ENCODE measurements at regions not wholly inside any gene's neighbourhood (a gene's known extent, or its start where the extent isn't known, plus 50 kb on each side); places are given as distances from the start of the nearest gene placed in this dataset.

- Mint-ChIP-seq H3K9me3 (no peaks in the 10 kb centered on the region), H3K4me1 (peaks cover 10% of the 10 kb centered on the region), H3K36me3 (no peaks in the 10 kb centered on the region), H3K4me3 (no peak overlapping the region), H3K27ac (no peak overlapping the region), H3K27me3 (ENCODE audit: insufficient read depth, low read depth) (peaks cover 5% of the 10 kb centered on the region)
- Histone ChIP-seq H3K27me3 (no peaks in the 10 kb centered on the region), H3F3A (ENCODE audit: low read depth) (no peaks in the 10 kb centered on the region), H3K79me2 (ENCODE audit: low read depth) (no peaks in the 10 kb centered on the region), H3K4me3 (no peak overlapping the region), H2AFZ (replicated peaks) (no peak overlapping the region), H3K4me2 (no peak overlapping the region), H4K20me1 (ENCODE audit: low read depth) (no peaks in the 10 kb centered on the region), H3K36me3 (no peaks in the 10 kb centered on the region), H3K4me1 (no peaks in the 10 kb centered on the region), H3K9me3 (ENCODE audit: low read depth) (no peaks in the 10 kb centered on the region), H3K27ac (no peak overlapping the region), H3K9ac (no peak overlapping the region)
- DNase-seq (ENCODE audit: low spot score): no peak
- TF ChIP-seq CTCF (IDR thresholded peaks at IDR 0.05) (no peak), EZH2phosphoT487 (IDR thresholded peaks at IDR 0.05) (no peak), EZH2 (IDR thresholded peaks at IDR 0.05) (no peak)
Measured at GRCh38 chr9:13032585-13032984, 246.9 kb downstream of the MPDZ start.

GRCh38 chr9:13033959-13034693, 245.4 kb downstream of the MPDZ start:
- peak overlapping the region; percentile 39 for H3K4me3 Mint-ChIP-seq
- Histone ChIP-seq H3F3A (ENCODE audit: low read depth) (no peaks in the 10 kb centered on the region), H4K20me1 (ENCODE audit: low read depth) (no peaks in the 10 kb centered on the region), H3K36me3 (no peaks in the 10 kb centered on the region), H3K4me3 (no peak overlapping the region), H3K4me2 (peak overlapping the region; percentile 59), H3K79me2 (ENCODE audit: low read depth) (no peaks in the 10 kb centered on the region), H3K27ac (no peak overlapping the region), H3K9me3 (ENCODE audit: low read depth) (no peaks in the 10 kb centered on the region), H3K9ac (no peak overlapping the region), H3K4me1 (no peaks in the 10 kb centered on the region), H3K27me3 (no peaks in the 10 kb centered on the region), H2AFZ (replicated peaks) (peak overlapping the region; percentile 80)
- H3K9me3 Mint-ChIP-seq: no peaks in the 10 kb centered on the region
- H3K4me1 Mint-ChIP-seq: peaks cover 10% of the 10 kb centered on the region
- H3K27ac Mint-ChIP-seq: peak overlapping the region; percentile 3
- peak; percentile 83 for DNase-seq (ENCODE audit: low spot score)
- H3K36me3 Mint-ChIP-seq: no peaks in the 10 kb centered on the region
- TF ChIP-seq EZH2 (IDR thresholded peaks at IDR 0.05): no peak
- TF ChIP-seq EZH2phosphoT487 (IDR thresholded peaks at IDR 0.05): no peak
- TF ChIP-seq CTCF (IDR thresholded peaks at IDR 0.05): peak; percentile 77
- peaks cover 5% of the 10 kb centered on the region for H3K27me3 Mint-ChIP-seq (ENCODE audit: insufficient read depth, low read depth)

DNA sequence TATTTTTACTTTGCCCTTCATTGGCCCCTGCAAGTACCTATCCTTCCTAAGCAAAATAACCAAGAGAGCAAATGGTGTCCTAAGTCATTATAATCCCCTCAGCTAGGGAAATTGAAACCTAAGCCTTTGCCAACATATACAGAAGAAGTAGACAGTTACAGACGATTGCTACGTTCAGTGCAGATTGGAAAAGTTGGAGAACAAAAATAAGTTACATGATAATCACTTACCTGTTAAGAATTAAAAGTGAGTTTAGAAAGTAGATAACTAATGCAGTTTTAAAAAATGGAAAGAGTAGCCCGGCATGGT, 244.8 kb downstream of the MPDZ start:
- H3K27me3 Mint-ChIP-seq (ENCODE audit: insufficient read depth, low read depth): peaks cover 5% of the 10 kb centered on the region
- H3K9ac ChIP-seq: no peak overlapping the region
- TF ChIP-seq CTCF (IDR thresholded peaks at IDR 0.05) (no peak), EZH2phosphoT487 (IDR thresholded peaks at IDR 0.05) (no peak), EZH2 (IDR thresholded peaks at IDR 0.05) (no peak)
- H3K9me3 Mint-ChIP-seq: no peaks in the 10 kb centered on the region
- peak overlapping the region; percentile 59 for H3K4me2 ChIP-seq
- peak overlapping the region; percentile 30 for H2AFZ ChIP-seq (replicated peaks)
- no peak overlapping the region for H3K4me3 ChIP-seq
- no peak overlapping the region for H3K27ac Mint-ChIP-seq
- no peaks in the 10 kb centered on the region for H4K20me1 ChIP-seq (ENCODE audit: low read depth)
- DNase-seq (ENCODE audit: low spot score): no peak
- H3K27ac ChIP-seq: no peak overlapping the region
- H3K36me3 ChIP-seq: no peaks in the 10 kb centered on the region
- no peaks in the 10 kb centered on the region for H3K27me3 ChIP-seq
- no peaks in the 10 kb centered on the region for H3K4me1 ChIP-seq
- H3K79me2 ChIP-seq (ENCODE audit: low read depth): no peaks in the 10 kb centered on the region
- no peaks in the 10 kb centered on the region for H3K36me3 Mint-ChIP-seq
- peaks cover 10% of the 10 kb centered on the region for H3K4me1 Mint-ChIP-seq
- H3K9me3 ChIP-seq (ENCODE audit: low read depth): no peaks in the 10 kb centered on the region
- no peak overlapping the region for H3K4me3 Mint-ChIP-seq
- H3F3A ChIP-seq (ENCODE audit: low read depth): no peaks in the 10 kb centered on the region
